Motor neuron (in vitro differentiated cells): ENCODE measurements at regions not wholly inside any gene's neighbourhood (a gene's known extent, or its start where the extent isn't known, plus 50 kb on each side); places are given as distances from the start of the nearest gene placed in this dataset.

Experiments used
- ATAC-seq, 8 experiments: fragments of 200-7000 bp; cut with Tn5 transposase; replicated peaks in 6 of 8; 2 replicates each; pipeline ENCODE4 v1.8.0; 2021; ENCODE audit warnings: mild to moderate bottlenecking in 8 of 8, moderate library complexity in 8 of 8
- H3K27ac ChIP-seq, 2 donors: fragments of 250-450 bp; sonication (Bioruptor Pico); 2 replicates each; pipeline ENCODE4 v1.9.0; 2021; ENCODE audit warnings: antibody characterized with exemption in 2 of 2, mild to moderate bottlenecking in 2 of 2, moderate library complexity in 1 of 2
- H3K4me1 ChIP-seq, 2 donors: fragments of 250-450 bp; sonication (Bioruptor Pico); replicated peaks in 1 of 2; 2 replicates each; pipeline ENCODE4 v1.6.1; 2021; ENCODE audit warnings: antibody characterized with exemption in 2 of 2, mild to moderate bottlenecking in 2 of 2, moderate library complexity in 1 of 2
- H3K4me3 ChIP-seq, 5 donors: fragments of 250-450 bp; sonication (Bioruptor Pico); 2 replicates each; pipeline ENCODE4 v1.9.0; 2021; ENCODE audit warnings: antibody characterized with exemption in 5 of 5, mild to moderate bottlenecking in 5 of 5, moderate library complexity in 4 of 5
- whole genome bisulfite sequencing, 10 experiments: fragments of 450-650 bp; shearing (Covaris generic); methylation state at CpG; one replicate each; pipeline ENCODE4 v1.0.0; 2022; 5-methylcytosine and 5-hydroxymethylcytosine counted together
- in situ Hi-C, 9 experiments: fragments of 400-800 bp; cut with MboI; loops; one replicate each; pipeline ENCODE4 v1.15.0; 2021; ENCODE audit warnings: low sequenced_read_pairs in 9 of 9, low pct_unique_long_range_greater_than_20kb in 2 of 9; ENCODE audit not compliant: unreplicated experiment in 9 of 9

DNA sequence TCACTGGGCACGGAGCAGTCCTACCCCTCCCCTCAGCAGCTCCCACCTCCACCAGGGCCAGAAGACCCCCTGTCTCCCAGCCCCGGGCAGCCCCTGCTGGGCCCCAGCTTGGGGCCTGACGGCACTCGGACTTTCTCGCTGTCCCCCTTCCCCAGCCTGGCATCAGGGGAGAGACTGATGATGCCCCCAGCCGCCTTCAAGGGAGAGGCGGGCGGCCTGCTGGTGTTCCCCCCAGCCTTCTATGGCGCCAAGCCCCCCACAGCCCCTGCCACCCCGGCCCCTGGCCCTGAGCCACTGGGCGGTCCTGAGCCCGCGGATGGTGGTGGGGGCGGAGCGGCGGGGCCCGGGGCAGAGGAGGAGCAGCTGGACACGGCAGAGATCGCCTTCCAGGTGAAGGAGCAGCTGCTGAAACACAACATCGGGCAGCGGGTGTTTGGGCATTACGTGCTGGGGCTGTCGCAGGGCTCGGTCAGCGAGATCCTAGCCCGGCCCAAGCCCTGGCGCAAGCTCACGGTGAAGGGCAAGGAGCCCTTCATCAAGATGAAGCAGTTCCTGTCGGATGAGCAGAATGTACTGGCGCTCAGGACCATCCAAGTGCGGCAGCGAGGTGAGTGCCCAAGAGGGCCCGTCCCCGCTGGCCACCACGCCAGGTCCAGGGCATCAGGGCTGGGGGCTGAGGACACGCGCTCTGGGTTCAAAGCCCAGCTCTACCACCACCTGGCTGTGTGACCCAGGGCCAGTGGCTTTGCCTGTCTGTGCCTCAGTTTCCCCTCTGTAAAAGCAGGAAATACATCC is 58.6 kb downstream of the PHETA1 start:
- Histone ChIP-seq H3K4me1 (no peaks in the 10 kb centered on the region), H3K4me3 (no peak overlapping the region), H3K27ac (no peak overlapping the region)
- WGBS, 10 experiments, result 17 to 100% (median 90%) methylated on average over 1 to 4 of the region's 37 CpGs; no CpG with 5 or more reads in 6 of the 10 experiments
- in situ Hi-C loops, result loop anchor here (10.0 to 25.0 kb wide), 6 partner anchors 273 to 405 kb away; partner anchors contain the start of gene CUX2 (in 1 of the 9)
- no peak for ATAC-seq

GRCh38 chr12:111309584-111309983 is 59.3 kb downstream of the PHETA1 start:
- H3K4me1 ChIP-seq, result no peaks in the 10 kb centered on the region
- ATAC-seq, result no peak

DNA sequence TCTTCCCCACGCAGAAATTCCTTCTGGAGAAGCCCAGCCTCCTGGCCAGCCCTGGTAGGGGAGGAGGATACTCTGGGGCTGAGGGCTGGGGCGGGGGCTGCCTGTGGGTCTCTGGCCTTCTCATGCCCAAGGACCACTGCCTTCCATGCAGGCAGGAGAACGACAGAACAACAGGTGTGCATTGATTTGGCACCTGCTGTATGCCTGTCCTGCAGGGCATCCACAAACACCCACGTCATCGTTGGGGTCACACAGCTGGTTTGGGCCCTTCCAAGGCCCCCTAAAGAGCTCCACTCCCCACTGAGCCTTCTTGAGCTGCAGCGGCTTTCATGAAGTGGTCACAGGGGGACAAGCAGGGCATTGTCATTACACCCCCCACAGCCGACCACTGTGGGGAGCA is 60.4 kb downstream of the PHETA1 start:
- no peak for ATAC-seq
- in situ Hi-C loops, result loop anchor here in 6 of 9 experiments (25.0 kb wide), 3 partner anchors 271 to 371 kb away; partner anchors contain the start of gene CUX2 (in 1 of the 6)
- Histone ChIP-seq H3K4me1 (no peaks in the 10 kb centered on the region), H3K27ac (no peak overlapping the region), H3K4me3 (no peak overlapping the region)
- WGBS, 10 experiments, result no CpG with 5 or more reads among the region's 7 CpGs

More at GRCh38 chr12:111309584-111309983, 59.3 kb downstream of the PHETA1 start:
- Histone ChIP-seq H3K27ac (no peak overlapping the region), H3K4me3 (no peak overlapping the region)
- 1 to 100% (median 58%) methylated on average over 1 to 3 of the region's 3 CpGs for WGBS, 10 experiments
- in situ Hi-C loops, result loop anchor here in 6 of 9 experiments (25.0 kb wide), 3 partner anchors 272 to 372 kb away; partner anchors contain the start of gene CUX2 (in 1 of the 6)

GRCh38 chr12:111304642-111305071 is 64.2 kb downstream of the PHETA1 start:
- ATAC-seq, result no peak

DNA sequence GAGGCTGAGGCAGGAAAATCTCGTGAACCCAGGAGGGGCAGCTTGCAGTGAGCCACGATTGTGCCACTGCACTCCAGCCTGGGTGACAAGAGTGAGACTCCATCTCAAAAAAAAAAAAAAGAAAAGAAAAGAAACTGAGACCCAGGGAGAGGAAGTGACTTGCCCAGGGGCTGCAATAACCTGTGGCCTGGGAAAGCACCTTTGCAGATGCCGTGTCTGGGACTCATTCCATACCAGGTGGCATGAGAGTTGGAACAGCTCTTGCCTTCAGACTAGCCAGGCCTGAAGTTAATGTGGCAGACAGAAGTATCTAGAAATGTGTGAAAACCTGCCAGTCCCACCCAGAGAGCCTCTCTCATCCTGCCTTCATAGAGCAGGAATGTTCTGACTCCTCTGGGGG is 65.4 kb downstream of the PHETA1 start:
- Histone ChIP-seq H3K4me3 (no peak overlapping the region), H3K4me1 (peaks cover 0 to 2% of the 10 kb centered on the region in 2 donors), H3K27ac (no peak overlapping the region)
- ATAC-seq, result no peak
- in situ Hi-C loops, result loop anchor here in 6 of 9 experiments (25.0 kb wide), 3 partner anchors 266 to 366 kb away; partner anchors contain the start of gene CUX2 (in 1 of the 6)
- WGBS, 10 experiments, result 0 to 100% (median 20%) methylated on average over 1 to 3 of the region's 3 CpGs; no CpG with 5 or more reads in 5 of the 10 experiments

More at GRCh38 chr12:111304642-111305071, 64.2 kb downstream of the PHETA1 start:
- in situ Hi-C loops, result loop anchor here in 6 of 9 experiments (25.0 kb wide), 3 partner anchors 267 to 367 kb away; partner anchors contain the start of gene CUX2 (in 1 of the 6)
- no peaks in the 10 kb centered on the region for H3K4me1 ChIP-seq
- H3K4me3 ChIP-seq, result no peak overlapping the region
- H3K27ac ChIP-seq, result no peak overlapping the region
- 0 to 100% (median 87%) methylated on average over 1 to 3 of the region's 3 CpGs; no CpG with 5 or more reads in 4 of the 10 experiments for WGBS, 10 experiments

GRCh38 chr12:111298582-111299436 is 70.1 kb downstream of the PHETA1 start:
- in situ Hi-C loops, result loop anchor here in 4 of 9 experiments (10.0 to 25.0 kb wide), 2 partner anchors 274 to 287 kb away; no protein-coding TSS in a partner anchor
- no peak overlapping the region for H3K27ac ChIP-seq
- H3K4me1 ChIP-seq, result peaks cover 0 to 6% of the 10 kb centered on the region in 2 donors
- 25 to 100% (median 72%) methylated on average over 2 to 5 of the region's 14 CpGs; no CpG with 5 or more reads in 6 of the 10 experiments for WGBS, 10 experiments
- no peak overlapping the region for H3K4me3 ChIP-seq
- peak; percentile 66 to 98 (median 82) for ATAC-seq

GRCh38 chr12:111297703-111298426 is 71.0 kb downstream of the PHETA1 start:
- Histone ChIP-seq H3K27ac (no peak overlapping the region), H3K4me1 (peaks cover 0 to 6% of the 10 kb centered on the region in 2 donors), H3K4me3 (no peak overlapping the region)
- in situ Hi-C loops, result loop anchor here in 4 of 9 experiments (10.0 to 25.0 kb wide), 2 partner anchors 273 to 286 kb away; no protein-coding TSS in a partner anchor
- peak in 5 of 8 experiments; percentile 26 to 43 (median 35) for ATAC-seq
- WGBS, 10 experiments, result 71 to 100% (median 88%) methylated on average over 1 to 3 of the region's 12 CpGs; no CpG with 5 or more reads in 4 of the 10 experiments

GRCh38 chr12:111296906-111297463 is 71.9 kb downstream of the PHETA1 start:
- WGBS, 10 experiments, result 0 to 81% (median 52%) methylated on average over 1 to 3 of the region's 7 CpGs; no CpG with 5 or more reads in 4 of the 10 experiments
- no peak for ATAC-seq
- no peak overlapping the region for H3K4me3 ChIP-seq
- H3K4me1 ChIP-seq, result peaks cover 0 to 6% of the 10 kb centered on the region in 2 donors
- H3K27ac ChIP-seq, result no peak overlapping the region
- in situ Hi-C loops, result loop anchor here in 4 of 9 experiments (10.0 to 25.0 kb wide), 2 partner anchors 272 to 285 kb away; no protein-coding TSS in a partner anchor

DNA sequence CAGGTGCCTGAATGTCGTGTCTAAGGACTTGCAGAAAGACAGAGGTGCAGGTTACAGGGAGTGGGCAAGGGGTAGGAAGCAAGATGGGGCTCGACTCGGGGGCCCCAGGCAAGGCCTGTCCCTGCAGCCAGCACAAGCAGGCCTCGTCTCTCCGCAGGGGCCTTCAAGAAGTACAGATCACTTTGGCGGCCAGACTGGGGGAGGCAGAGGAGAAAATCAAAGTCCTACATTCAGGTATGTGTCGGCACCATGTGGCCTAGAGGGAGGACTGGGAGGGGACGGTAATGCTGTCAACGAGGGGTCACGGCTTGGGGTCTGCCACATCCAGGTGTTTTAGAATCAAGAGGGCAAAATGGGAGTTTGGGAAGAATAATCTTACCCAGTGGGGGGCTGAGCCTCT is 73.7 kb downstream of the PHETA1 start:
- no peak overlapping the region for H3K4me3 ChIP-seq
- no peak overlapping the region for H3K27ac ChIP-seq
- in situ Hi-C loops, result loop anchor here in 4 of 9 experiments (10.0 to 25.0 kb wide), 2 partner anchors 270 to 283 kb away; no protein-coding TSS in a partner anchor
- ATAC-seq, result no peak
- WGBS, 10 experiments, result 37 to 85% (median 52%) methylated on average over 1 to 8 of the region's 10 CpGs; no CpG with 5 or more reads in 4 of the 10 experiments
- peaks cover 0 to 6% of the 10 kb centered on the region in 2 donors for H3K4me1 ChIP-seq

- ATAC-seq, result no peak
- in situ Hi-C loops, result loop anchor here in 4 of 9 experiments (10.0 to 25.0 kb wide), 2 partner anchors 269 to 281 kb away; no protein-coding TSS in a partner anchor
- WGBS, 10 experiments, result 38 to 87% (median 70%) methylated on average over 2 to 16 of the region's 20 CpGs; no CpG with 5 or more reads in 1 of the 10 experiments
- H3K4me1 ChIP-seq, result peaks cover 0 to 3% of the 10 kb centered on the region in 2 donors
- no peak overlapping the region for H3K27ac ChIP-seq
- H3K4me3 ChIP-seq, result no peak overlapping the region
These were observed 75.5 kb downstream of the PHETA1 start for GRCh38 chr12:111293266-111294009.

DNA sequence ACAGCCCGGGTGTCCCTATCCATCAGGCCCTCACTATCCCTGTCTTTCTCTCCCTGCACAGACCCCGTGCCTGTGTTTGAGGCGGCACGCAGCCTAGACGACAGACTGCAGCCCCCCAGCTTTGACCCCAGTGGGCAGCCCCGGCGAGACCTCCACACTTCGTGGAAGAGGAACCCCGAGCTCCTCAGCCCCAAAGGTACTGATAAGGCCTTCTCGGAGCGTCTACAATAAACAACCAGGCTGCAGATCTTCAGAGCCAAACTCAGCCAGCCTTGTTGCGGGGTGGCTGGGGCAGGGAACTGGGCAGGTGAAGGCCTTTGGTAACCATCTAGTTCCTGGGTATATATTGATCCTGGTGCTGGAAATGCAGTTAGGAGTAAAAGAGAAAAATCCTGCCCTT is 77.5 kb downstream of the PHETA1 start:
- 51 to 100% (median 86%) methylated on average over 1 to 7 of the region's 12 CpGs; no CpG with 5 or more reads in 3 of the 10 experiments for WGBS, 10 experiments
- ATAC-seq, result no peak
- Histone ChIP-seq H3K27ac (no peak overlapping the region), H3K4me3 (no peak overlapping the region), H3K4me1 (no peaks in the 10 kb centered on the region)
- in situ Hi-C loops, result loop anchor here in 4 of 9 experiments (10.0 to 25.0 kb wide), 2 partner anchors 267 to 279 kb away; no protein-coding TSS in a partner anchor
